Hematopoietic multipotent progenitor cell treated with erythropoietin and hydrocortisone succinate and interleukin-3 and kit ligand, for 4 days (in vitro differentiated cells): ENCODE measurements at regions not wholly inside any gene's neighbourhood (a gene's known extent, or its start where the extent isn't known, plus 50 kb on each side); places are given as distances from the start of the nearest gene placed in this dataset.
A peak's percentile ranks its signal among the peaks of the same experiment; 100 is the strongest.
"Not testable (repeated sequence)": the region's sequence is repeated elsewhere in the genome, so short reads cannot be mapped to it uniquely, and the experiment has no call there.

ENCODE experiments used
- DNase-seq: peaks from one replicate; pipeline ENCODE4 v3.0.0-alpha.2; 2015

DNA sequence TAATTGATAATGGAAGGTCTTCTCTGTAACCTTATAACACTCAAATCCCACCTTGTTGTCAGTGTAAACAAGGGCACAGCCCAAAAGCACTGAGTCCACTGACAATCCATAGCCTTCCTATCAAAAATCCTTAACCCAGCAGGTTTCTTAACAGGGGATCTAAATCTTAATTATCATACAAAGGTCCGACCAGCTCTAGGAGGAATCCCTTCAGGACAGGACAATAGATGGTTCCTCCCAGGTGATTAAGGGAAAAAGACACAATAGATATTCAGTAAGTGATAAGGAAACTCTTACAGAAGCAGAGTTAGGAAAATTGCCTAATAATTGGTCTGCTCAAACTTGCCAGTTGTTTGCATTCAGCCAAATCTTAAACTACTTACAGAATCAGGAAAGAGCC, 951.9 kb upstream of the CTNND2 start:
- DNase-seq = not testable (repeated sequence)

DNA sequence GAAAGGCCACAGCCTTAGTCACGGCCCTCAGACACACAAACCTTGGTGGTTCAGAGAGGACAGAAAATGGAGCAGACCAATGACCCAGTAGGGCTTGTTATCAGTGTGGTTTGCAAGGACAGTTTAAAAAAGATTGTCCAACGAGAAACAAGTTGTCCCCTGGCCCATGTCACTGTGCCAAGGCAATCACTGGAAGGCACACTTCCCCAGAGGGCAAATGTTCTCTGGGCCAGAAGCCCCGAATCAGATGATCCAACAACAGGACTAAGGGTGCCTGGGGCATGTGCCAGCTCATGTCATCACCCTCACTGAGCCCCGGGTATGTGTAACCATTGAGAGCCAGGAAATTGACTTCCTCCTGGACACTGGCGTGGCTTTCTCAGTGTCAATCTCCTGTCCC, 950.1 kb upstream of the CTNND2 start:
- no peak for DNase-seq

DNA sequence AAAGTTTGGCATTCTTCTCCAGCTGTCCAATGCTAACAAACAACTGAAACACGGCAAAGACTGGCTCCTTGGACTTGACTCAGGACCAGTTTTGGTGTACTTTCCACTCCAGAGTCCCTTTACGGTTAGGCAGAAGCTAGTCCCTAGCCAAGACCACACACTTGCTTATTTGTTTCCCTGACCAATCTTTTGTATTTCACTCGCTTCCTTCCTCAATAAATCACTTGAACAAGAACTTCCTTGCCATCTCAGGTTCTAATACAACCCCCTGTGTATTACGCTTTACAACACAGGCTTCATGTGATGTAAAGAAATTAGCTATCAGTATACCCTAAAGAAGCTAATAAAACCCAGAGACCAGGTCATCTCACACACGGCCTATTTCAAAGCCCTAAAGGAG, 947.5 kb upstream of the CTNND2 start:
- DNase-seq = no peak

DNA sequence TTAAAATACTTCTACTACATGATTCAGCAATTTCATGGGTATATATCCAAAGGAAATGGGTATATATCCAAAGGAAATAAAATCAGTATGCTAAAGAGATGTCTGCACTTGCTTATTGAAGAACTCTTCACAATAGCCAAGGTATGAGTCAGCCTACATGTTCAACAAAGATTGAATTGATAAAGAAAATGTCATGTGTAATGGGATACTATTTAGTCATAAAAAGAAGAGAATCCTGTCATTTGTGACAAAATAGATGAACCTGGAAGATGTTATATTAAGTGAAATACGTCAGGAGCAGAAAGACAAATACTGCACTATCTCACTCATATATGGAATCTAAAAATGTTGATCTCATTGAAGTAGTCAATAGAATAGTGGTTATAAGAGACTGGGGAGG, 944.5 kb upstream of the CTNND2 start:
- DNase-seq = no peak

DNA sequence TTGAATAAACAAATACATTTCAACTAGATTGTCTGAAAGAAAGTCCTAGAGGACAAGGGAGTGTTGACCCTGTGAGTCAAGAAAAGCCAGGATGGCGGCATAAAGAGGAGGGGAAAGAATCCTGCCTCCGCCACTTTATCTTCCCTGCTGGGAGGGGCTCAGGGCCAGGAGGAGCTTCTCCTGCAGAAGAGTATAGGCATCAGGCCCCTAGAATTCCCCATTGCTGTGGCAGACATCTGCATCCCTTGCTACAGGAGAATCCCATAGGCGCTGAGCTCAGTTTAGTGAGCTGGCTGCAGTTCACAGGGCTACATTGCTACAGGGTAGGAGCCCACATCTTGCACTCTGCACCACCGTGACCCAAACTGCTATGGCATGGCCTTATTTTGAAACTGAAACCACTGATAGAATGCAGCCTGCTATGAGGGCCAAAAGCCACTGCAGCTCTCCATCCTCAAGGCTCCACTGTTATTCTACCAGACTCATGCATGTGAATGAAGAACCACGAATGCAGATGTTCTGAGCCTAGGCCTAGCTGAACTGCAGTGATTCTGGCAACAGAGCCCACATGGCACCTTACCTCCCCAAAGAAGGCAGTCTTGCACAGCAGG, 941.4 kb upstream of the CTNND2 start:
- DNase-seq = no peak

DNA sequence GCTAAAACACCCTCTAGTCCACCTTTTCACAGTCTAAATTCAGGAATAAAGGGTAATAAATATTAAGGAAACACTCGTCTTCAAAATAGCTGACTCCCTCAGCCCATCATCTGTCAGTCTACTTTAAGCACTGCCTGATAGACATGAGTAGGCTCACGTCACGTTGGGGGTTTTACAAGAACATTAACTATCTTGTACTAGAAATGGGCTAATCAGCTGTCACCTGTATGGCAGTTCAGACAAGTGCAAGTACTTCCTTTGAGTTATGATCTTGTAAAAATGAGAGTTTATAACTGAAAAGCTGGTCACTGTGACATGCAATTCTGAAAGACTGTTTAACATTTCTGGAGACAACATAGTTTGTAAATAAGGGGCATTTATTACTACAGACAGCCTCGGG, 936.7 kb upstream of the CTNND2 start:
- DNase-seq = no peak

DNA sequence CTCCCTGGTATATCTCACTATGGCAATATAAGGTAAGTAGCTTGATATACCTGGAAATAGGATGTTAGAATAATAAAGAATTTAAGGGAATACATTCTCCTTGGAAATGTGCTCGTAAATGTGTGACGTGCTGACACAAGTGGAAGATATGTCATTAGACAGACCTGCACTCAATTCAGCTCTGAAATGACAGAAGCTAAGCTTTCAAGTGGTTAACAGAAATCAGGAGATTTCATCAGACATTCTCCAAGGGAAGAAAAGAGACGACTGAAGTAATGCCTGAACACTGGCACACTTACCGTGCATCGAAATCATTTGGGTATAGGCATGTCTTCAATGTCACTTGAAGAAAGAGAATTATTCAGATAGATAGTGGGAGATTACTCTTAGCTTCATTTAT, 933.3 kb upstream of the CTNND2 start:
- no peak for DNase-seq

DNA sequence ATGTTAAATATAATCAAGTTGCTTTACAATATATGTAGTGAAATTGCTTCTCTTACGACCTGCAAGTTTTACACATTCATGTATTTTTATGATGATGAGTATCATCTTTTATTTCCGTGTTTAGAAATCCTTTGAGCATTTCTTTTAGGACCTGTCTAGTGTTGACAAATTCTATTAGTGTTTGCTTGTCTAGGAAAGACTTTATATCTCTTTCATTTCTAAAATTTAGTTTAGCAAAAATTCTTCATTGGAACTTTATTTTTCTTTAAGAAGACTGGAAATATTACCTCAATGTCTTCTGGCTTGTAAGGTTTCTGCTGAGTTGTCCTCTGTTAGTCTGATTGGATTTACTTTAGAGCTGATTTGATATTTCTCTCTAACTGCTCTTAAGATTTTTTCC, 920.9 kb upstream of the CTNND2 start:
- DNase-seq = no peak

DNA sequence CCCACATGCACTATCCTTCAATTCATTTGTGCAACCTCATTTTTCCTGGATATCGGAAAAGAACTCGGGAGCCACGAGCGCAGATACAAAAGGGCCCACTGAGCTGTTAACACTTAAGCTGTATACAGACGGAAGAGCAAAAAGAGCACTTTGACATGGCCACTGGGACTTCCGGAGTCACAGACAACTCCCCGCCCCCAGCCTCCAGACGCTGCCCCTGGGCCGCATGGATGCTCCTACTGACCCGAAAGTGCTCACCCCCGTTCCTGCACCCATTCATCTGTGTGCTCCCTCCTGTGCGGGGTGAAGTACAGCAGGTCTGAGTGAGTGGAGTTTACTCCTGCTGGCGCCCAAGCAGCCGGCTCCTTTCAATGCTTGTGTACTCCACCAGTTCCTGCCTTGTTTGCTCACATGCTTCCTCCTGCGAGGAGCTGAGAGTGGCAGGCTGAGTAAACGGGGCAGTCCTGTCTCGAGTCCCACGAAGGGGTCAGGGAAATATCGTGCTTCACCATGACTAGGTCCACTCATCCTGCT, 901.0 kb upstream of the CTNND2 start:
- DNase-seq = no peak

DNA sequence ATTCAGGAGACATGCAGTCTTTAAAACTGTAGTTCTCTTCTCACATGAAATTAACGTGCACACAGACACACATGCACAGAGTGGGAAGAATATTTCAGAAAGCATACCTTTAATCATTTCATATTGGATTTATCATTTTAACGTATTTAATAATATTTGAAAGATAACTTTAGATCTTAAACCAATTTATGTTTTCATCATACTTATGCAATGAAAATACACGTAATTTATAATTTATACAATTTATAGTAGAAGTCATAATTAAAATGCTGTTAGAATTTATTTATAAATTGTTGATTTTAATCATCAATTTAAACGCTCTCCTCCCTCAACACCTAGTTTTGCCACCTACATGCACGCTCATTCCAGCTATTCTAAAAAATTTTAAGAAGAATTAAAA, 894.9 kb upstream of the CTNND2 start:
- no peak for DNase-seq

DNA sequence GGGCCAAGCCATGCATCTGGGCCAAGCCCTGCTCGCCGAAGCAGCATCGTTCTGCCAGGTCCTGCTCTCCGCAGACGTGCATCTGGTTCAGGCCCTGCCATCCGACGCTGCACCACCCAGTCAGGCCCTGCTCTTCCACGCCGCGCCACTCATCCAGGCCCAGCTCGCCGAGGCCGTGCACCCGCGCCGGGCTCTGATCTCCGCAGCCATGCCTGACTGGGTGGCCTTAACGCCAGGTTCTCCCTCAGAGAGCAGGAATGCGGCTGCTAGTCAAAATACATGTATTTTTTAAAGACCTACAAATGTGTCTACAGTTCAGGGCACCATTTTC, 891.1 kb upstream of the CTNND2 start:
- DNase-seq = no peak

DNA sequence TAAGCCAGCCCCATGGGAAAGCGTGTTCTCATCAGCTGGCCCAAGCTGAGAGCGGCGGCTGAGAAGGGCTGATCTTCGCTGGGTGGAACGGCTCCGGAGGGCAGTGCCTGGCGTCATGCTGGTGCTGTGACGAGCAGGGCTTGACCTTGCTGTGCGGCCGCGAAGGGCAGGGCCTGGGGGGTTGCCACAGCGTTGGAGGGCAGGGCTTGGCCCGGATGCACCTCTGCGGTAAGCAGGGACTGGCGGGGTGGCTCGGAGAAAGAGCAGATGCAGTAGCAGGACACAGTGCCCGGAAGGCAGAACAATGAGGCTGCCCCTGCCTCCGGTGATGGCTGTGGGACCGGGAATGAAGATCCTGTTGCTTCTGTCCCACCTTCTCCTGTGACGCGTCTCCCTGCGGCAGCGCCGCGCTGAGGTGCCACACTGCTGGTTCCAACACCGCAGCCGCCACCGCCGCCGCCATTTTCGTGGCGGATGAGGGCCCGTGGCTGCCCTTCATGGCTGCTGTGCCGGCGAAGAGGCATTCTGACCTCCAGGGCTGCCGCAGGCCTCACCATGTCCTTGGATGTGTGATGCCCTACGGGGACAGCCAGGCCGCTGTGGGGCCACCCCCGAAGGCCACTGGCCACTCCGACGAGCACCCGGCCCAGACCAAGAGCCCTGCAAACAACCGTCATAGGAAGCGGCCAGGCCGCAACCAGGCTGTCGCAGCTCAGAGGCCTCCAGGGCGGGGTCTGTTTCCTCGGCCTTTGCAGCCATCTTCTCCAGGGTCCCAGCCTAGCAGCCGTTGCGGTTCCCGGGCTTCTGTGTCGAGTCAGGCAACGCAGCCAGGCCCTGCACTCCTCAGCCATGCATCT, 890.5 kb upstream of the CTNND2 start:
- DNase-seq = no peak

DNA sequence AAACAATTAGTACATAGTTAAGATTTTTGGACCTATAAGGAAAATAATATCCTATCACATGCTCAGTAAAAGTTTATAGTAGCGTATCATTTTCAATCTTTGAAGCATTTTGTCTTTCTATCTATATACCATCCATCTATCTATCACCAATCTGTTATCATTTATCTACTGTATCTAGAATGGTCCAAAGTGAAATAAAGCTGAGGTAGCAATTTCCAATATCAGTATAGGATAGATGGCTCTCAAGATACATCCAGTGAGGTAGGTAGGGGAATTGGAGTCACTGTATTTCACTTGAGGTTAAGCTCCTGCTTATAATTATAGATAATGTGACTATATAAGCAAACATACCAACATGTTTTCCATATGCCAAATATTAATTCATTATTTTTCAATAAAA, 889.1 kb upstream of the CTNND2 start:
- no peak for DNase-seq

DNA sequence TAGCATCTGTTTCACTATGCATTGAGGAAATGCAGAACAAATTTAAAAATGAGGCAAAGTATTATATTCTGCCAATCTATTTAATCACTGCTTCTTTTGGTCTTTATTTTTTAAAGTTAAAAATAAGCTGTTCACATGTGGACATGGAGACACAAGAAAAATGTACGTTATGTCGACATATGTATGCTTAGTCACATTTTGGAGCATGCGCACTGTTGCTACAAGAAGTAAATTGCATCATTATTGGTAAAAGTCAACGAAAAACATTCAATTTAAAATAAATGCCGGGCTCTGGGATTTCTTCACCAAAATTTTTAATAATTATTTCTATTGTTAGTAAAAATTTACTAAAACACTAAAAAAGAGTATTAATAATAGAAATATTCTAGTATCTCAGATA, 876.3 kb upstream of the CTNND2 start:
- no peak for DNase-seq

DNA sequence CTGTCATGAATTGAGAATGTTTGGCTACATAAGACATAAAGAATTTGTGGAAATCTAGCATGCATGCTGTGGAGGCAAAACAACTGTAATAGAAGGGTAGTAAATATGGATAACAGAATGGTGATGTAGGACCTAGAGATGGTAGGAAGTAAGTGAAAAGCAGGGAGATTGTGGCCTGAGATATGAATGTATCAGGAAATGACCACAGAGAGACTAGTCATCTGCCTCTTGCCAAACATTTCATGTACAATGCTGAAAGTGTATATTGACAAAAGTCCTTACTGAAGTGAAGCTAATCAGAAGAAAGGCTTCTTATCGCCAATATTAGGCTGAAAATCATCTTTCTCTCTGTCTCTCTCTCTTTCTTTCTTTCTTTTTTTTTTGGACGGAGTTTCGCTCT, 873.1 kb upstream of the CTNND2 start:
- peak; percentile 52 for DNase-seq

DNA sequence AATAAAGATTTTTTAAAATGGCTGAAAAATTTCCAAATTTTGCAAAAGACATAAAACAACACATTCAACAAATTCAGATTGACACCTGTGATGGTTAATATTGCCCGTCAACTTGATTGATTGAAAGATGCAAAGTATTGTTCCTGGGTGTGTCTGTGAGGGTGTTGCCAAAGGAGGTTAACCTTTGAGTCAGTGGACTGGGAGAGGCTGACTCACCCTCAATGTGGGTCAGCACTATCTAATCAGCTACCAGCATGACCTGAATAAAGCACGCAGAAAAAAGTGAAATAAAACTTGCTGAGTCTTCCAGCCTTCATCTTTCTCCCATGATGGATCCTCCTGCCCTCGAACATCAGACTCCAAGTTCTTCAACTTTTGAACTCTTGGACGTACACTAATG, 868.0 kb upstream of the CTNND2 start:
- peak; percentile 11 for DNase-seq

DNA sequence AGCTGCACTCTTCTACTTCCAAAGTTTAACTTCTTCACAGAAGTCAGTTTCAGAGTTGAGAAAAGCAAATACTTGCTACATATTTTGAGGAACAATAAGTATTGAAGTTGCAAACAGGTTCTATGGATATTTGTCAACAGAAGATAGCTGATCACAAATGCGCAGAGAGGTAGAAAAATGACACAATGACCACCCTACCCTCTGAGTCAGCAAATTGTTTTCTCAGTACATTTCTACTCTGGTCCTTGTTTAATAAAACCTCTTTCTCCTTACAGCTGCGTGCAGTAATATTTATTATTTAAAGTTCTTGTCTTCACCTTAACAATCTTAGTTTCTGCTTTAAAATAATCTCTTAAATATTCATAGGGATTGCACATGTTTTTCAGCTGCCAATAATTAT, 855.1 kb upstream of the CTNND2 start:
- DNase-seq = no peak

DNA sequence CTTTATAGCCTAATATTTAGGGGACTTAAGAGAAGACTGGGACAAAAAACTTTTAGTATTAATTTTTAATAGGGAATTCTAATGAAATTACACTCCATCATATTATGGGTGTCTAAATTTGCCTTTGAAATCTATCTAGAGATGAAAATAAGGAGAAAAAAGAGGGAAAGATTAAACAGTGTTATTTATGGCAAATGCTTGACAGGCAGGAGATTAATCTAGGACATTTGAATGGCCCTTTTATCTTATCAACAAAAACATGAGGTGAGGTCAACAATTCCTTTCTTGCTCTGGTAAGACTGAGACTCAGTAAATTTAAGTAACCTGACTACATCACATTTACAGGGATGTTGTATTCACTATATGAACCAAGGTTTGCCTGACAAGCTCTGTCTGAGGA, 852.8 kb upstream of the CTNND2 start:
- no peak for DNase-seq

DNA sequence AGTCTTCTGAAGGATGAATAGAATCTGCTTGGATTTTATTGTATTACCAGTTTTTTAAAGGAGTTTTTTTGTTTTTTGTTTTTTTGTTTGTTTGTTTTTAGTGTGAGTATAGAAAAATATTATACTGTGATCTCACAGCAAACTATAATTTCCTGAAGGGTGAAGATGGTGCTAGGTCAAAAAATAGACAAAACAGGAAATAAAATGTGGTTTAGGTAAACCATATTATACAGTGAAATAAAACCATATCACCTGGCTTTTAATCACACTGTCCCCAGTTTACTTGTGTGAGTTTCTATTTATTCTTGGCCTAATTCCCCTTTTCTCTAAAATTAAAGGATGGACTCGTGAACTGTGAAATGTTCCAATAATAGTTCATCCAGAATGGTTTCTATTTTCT, 841.3 kb upstream of the CTNND2 start:
- DNase-seq = no peak

DNA sequence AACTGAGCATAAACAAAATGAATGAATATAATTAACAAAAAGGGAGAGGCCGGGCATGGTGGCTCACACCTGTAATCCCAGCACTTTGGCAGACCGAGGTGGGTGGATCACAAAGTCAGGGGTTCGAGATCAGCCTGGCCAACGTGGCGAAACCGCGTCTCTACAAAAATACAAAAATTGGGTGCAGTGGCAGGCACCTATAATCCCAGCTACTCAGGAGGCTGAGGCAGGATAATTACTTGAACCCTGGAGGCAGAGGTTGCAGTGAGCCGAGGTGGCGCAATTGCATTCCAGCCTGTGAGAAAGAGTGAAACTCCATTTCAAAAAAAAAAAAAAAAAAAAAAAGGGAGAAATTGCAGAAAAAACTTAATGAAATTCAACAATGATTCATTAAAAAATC, 839.3 kb upstream of the CTNND2 start:
- DNase-seq = no peak

DNA sequence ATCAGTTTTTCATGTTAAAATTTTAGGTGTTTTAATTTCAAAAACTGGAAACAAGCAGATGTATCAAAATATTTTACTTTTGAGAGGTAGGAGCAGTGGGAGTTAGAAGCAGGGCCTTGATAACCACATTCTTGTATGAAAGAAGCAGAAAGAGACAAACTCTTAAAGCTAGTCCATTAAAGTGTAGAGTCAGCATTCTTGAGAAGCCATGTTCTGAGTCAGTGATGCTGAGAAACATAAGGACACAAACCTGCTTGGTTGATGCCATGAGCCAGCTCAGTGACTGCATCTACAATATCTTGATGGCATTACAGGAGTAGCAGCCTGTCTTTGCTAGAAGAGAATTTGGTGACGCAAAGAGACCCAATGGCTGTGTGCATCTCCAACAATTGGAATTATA, 826.1 kb upstream of the CTNND2 start:
- no peak for DNase-seq

DNA sequence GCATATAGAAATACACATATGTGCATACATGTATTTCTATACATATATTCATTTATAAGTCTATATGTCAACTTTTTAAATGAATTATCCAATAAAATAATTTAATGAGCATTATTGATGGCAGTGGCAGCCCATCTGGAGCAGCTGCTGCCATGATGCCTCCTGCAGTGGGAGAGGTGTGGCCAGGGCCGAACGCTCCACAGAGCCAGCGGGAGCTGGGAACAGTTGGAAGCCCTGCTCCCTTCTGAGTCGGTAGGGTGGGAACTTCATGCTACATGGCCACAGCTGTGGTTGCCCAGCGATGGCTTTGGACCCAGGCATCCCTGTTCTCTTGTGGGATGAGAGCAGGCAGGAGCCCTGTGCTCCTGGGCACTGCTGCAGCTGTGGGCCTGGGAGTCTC, 812.4 kb upstream of the CTNND2 start:
- DNase-seq = no peak

DNA sequence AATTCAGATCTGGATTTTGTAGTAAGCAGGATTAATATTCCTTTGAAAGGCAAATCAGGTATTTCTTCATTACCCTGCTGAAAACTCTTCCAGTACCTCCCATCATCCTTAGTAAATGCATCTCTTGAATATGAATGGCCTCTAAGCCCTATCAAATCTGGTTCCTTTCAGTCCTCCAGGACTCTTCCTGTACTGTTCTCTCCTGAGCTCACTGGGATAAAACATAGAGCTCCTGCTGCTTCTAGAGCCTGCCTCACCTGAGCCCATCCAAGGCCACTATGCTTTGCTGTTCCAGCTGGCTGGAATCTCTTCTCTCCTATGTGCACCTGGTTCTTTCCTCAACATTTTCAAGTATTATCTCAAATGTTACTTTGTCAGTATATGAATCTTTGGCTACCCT, 803.3 kb upstream of the CTNND2 start:
- no peak for DNase-seq

DNA sequence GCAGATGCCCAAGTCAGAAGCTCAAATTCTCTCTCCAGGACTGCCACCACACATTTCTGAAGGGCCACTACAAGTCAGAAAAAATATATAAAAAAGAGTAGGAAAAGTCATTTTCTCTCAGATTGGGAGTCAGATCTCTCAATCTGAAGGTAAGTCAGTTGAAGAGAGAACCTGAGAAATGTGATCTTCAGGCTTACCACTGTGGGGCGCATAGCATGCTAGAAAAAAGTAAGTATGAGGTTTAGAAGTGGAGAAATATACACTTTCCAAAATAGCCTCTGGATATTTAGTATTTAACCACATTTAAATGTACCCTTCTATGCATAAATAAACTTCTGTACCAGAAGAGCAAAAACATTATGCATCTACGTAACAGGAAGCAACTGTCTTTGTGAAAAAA, 800.7 kb upstream of the CTNND2 start:
- peak; percentile 18 for DNase-seq

DNA sequence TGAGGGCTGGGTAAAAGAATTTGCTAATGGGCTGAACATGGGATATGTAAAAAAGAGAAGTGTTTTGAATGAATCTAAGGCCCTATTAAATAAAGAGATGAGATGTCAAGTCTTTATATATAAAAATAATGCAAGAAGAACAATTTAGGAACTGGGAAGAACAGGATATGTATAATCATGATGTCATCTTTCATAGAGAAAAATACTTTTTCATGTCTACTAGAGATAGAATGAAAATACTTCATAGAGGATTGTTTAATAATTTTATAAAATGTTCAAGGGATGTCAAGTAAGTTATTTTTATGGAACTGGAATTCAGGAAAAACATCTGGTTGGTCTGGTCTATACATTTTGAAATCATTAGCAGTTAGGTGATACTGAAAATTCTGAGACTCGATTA, 799.0 kb upstream of the CTNND2 start:
- no peak for DNase-seq
